Bronchial epithelial cell (primary cell): ENCODE measurements at regions not wholly inside any gene's neighbourhood (a gene's known extent, or its start where the extent isn't known, plus 50 kb on each side); places are given as distances from the start of the nearest gene placed in this dataset.

Experiments
- DNase-seq: peaks from one replicate; pipeline ENCODE4 v3.0.0-alpha.2; 2010; ENCODE audit warnings: low read depth
- FAIRE-seq: peaks from 2 replicates; lab custom pipeline; 2011; peaks lifted over from hg19 to GRCh38; lab: Jason Lieb, UNC
- H3K27me3 ChIP-seq: 2 replicates; pipeline ENCODE4 v1.5.1; 2011; ENCODE audit warnings: low read length; ENCODE audit not compliant: control insufficient read depth, insufficient read depth
- H3K36me3 ChIP-seq: 2 replicates; pipeline ENCODE4 v1.5.1; 2011; ENCODE audit warnings: low read length; ENCODE audit not compliant: control insufficient read depth, insufficient read depth
- H3K4me3 ChIP-seq: 2 replicates; pipeline ENCODE4 v1.5.1; 2011; ENCODE audit warnings: mild to moderate bottlenecking, low read depth, low read length, control low read depth
- TF ChIP-seq, protein P1 (sequence below): IDR thresholded peaks from 2 replicates; pipeline ENCODE4 v1.5.1; 2011; ENCODE audit warnings: mild to moderate bottlenecking, moderate library complexity, low read length, control low read depth, inconsistent platforms; ENCODE audit not compliant: insufficient read depth, severe bottlenecking

DNA sequence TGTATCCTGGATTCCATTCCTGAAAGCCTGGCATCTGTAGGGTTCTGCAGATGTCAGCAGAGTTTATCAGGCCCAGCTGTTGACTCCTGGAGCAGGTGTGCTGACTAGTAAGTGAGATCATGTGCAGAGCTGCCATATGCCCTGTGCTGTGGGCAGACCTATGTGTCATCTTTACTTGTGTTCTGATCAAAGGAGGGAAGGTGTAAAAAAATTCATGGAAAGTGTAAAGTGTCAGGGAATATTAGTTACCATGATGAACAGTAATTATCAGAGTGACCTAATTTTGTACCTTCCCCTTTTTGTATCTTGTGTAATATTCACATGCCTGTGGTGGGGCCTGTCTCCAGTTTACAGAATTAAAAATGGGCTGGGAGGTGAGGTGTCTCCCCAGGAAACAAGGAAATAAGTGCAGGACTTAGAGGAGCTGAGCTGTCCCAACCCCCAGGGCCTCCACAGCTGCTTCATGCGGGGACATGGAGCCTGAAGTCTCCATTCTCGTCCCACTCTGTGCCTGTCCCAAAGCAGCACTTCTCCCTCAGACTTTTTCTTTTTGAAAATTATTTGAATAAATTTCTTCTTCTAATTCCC lies 148.2 kb upstream of the GGTLC1 start:
- DNase-seq (peak; percentile 76), FAIRE-seq (peak; percentile 18)
- TF ChIP-seq, protein P1, sequence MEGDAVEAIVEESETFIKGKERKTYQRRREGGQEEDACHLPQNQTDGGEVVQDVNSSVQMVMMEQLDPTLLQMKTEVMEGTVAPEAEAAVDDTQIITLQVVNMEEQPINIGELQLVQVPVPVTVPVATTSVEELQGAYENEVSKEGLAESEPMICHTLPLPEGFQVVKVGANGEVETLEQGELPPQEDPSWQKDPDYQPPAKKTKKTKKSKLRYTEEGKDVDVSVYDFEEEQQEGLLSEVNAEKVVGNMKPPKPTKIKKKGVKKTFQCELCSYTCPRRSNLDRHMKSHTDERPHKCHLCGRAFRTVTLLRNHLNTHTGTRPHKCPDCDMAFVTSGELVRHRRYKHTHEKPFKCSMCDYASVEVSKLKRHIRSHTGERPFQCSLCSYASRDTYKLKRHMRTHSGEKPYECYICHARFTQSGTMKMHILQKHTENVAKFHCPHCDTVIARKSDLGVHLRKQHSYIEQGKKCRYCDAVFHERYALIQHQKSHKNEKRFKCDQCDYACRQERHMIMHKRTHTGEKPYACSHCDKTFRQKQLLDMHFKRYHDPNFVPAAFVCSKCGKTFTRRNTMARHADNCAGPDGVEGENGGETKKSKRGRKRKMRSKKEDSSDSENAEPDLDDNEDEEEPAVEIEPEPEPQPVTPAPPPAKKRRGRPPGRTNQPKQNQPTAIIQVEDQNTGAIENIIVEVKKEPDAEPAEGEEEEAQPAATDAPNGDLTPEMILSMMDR = no peak
- no peak overlapping the region for H3K4me3 ChIP-seq
- H3K36me3 ChIP-seq = no peaks in the 10 kb centered on the region
- no peaks in the 10 kb centered on the region for H3K27me3 ChIP-seq

DNA sequence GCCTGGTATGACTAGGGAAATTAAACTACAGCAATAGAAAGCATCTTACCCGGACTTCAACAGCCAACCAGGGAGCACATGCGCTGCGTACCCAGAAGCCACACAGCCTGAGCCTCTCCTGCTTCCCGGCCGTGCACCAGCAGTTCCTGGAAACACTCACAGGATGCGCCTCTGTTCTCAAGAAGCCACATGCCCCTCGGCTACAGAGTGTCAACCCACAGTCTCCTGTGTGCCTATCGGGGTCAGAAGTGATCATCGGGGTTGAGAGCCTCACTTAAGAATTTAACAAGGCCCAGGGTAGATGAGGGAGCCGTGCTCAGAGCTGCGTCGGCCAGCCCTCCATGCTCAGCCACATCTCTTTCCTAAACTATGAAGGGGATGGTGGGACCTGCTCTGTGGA lies 147.2 kb upstream of the GGTLC1 start:
- no peak for DNase-seq
- Histone ChIP-seq H3K27me3 (no peaks in the 10 kb centered on the region), H3K36me3 (no peaks in the 10 kb centered on the region), H3K4me3 (no peak overlapping the region)
- TF ChIP-seq, protein P1 = no peak
- FAIRE-seq = no peak

DNA sequence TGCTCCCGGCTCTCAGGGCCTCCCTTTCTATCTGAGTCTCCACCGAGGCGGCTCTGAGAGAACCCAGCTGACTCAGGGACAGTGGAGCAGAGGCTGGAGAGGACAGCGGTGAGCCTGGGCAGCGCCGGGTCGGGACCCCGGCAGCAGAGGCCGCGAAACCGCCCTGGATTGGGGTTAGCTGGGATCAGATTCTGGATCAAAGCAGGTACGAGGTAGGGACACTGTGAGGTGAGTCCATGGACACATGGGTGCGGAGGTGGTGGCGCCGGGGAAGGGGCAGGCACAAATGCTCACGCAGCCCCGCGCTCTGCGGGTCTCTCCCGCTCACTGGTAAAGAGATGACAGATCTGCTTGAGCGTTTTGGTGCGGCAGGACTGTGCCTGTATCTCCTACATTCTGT lies 146.4 kb upstream of the GGTLC1 start:
- TF ChIP-seq, protein P1 = no peak
- H3K4me3 ChIP-seq = no peak overlapping the region
- DNase-seq (no peak), FAIRE-seq (no peak)
- no peaks in the 10 kb centered on the region for H3K36me3 ChIP-seq
- H3K27me3 ChIP-seq = no peaks in the 10 kb centered on the region

DNA sequence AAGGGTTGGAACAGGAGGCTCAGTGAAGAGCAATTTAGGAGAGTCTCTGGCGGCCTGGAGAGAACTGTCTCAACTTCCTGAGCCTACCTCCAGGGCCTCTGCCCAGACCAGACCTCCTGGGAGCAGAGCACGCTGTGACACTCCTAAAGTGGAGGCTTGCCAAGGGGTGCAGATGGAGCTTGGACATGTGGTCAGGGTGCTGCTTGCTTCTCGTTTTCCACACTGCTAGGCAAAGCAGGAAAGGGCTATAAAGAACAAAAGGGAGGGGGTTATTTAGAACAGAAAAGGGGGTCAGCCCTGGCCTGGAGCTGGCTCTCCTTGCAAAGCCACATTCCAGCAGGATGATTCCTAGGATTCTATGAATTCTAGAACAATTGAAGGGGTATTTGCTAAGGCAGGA lies 145.7 kb upstream of the GGTLC1 start:
- H3K27me3 ChIP-seq = no peaks in the 10 kb centered on the region
- no peaks in the 10 kb centered on the region for H3K36me3 ChIP-seq
- TF ChIP-seq, protein P1 = no peak
- no peak for FAIRE-seq
- H3K4me3 ChIP-seq = no peak overlapping the region
- peak; percentile 73 for DNase-seq

DNA sequence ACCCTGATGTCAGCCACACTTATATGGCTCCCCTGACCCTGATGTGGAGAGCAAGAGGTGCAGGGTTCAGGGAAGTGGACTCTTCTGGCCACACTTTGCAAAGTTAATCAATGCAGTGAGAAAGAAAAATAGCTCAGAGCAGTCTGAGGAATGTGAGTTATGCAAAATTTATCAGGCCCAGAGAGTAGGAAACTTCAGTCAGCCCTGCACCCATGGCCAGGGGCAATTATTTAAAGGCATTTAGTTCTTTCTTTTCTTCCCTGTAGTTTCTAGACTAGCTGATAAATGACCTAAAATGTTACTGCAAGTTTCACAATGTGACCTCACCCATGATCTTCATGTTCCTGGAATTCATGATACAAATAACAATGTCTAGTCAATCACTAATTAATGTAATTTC lies 143.7 kb upstream of the GGTLC1 start:
- peak; percentile 30 for DNase-seq

More for the DNA sequence above, 143.7 kb upstream of the GGTLC1 start:
- no peaks in the 10 kb centered on the region for H3K27me3 ChIP-seq
- H3K36me3 ChIP-seq = no peaks in the 10 kb centered on the region
- H3K4me3 ChIP-seq = no peak overlapping the region
- TF ChIP-seq, protein P1 = no peak
- FAIRE-seq = no peak
